GM18508 (cell line): ENCODE measurements at regions not wholly inside any gene's neighbourhood (a gene's known extent, or its start where the extent isn't known, plus 50 kb on each side); places are given as distances from the start of the nearest gene placed in this dataset.
"Not testable (repeated sequence)": the region's sequence is repeated elsewhere in the genome, so short reads cannot be mapped to it uniquely, and the experiment has no call there.

Source experiments
- ATAC-seq: cut with Tn5 transposase; IDR thresholded peaks from one replicate; pipeline ENCODE4 v1.9.1; 2021; ENCODE audit warnings: moderate number of reproducible peaks; ENCODE audit not compliant: insufficient read depth, unreplicated experiment

- no peak for ATAC-seq
These were observed 207.1 kb upstream of the SPOPL start for GRCh38 chr2:138294451-138294850.

- ATAC-seq = no peak
These were observed 205.2 kb upstream of the SPOPL start for GRCh38 chr2:138296365-138296764.

- ATAC-seq = peak; percentile 64
These were observed 203.3 kb upstream of the SPOPL start for GRCh38 chr2:138298120-138298814.

- peak; percentile 42 for ATAC-seq
These were observed 202.7 kb upstream of the SPOPL start for GRCh38 chr2:138298900-138299299.

- no peak for ATAC-seq
These were observed 194.9 kb upstream of the SPOPL start for GRCh38 chr2:138306626-138307025.

- no peak for ATAC-seq
These were observed 194.5 kb upstream of the SPOPL start for GRCh38 chr2:138307099-138307498.

GRCh38 chr2:138309760-138310159 is 191.8 kb upstream of the SPOPL start:
- no peak for ATAC-seq

- no peak for ATAC-seq
These were observed 189.5 kb upstream of the SPOPL start for GRCh38 chr2:138312061-138312460.

GRCh38 chr2:138315619-138316018 is 186.0 kb upstream of the SPOPL start:
- ATAC-seq = not testable (repeated sequence)

GRCh38 chr2:138319616-138320015 is 182.0 kb upstream of the SPOPL start:
- no peak for ATAC-seq

GRCh38 chr2:138321458-138321857 is 180.1 kb upstream of the SPOPL start:
- ATAC-seq = no peak

GRCh38 chr2:138323382-138324067 is 178.0 kb upstream of the SPOPL start:
- no peak for ATAC-seq

- no peak for ATAC-seq
These were observed 177.3 kb upstream of the SPOPL start for GRCh38 chr2:138324068-138324771.

GRCh38 chr2:138327967-138328366 is 173.6 kb upstream of the SPOPL start:
- no peak for ATAC-seq

- no peak for ATAC-seq
These were observed 172.4 kb upstream of the SPOPL start for GRCh38 chr2:138329162-138329561.

- no peak for ATAC-seq
These were observed 172.0 kb upstream of the SPOPL start for GRCh38 chr2:138329591-138329990.

GRCh38 chr2:138333121-138333520 is 168.4 kb upstream of the SPOPL start:
- no peak for ATAC-seq

GRCh38 chr2:138333677-138334076 is 167.9 kb upstream of the SPOPL start:
- no peak for ATAC-seq

GRCh38 chr2:138334323-138334722 is 167.2 kb upstream of the SPOPL start:
- no peak for ATAC-seq

- ATAC-seq = no peak
These were observed 166.5 kb upstream of the SPOPL start for GRCh38 chr2:138335036-138335435.

- no peak for ATAC-seq
These were observed 165.4 kb upstream of the SPOPL start for GRCh38 chr2:138336146-138336545.
